ENCODE measurements at regions not wholly inside any gene's neighbourhood (a gene's known extent, or its start where the extent isn't known, plus 50 kb on each side); places are given as distances from the start of the nearest gene placed in this dataset.

DNA sequence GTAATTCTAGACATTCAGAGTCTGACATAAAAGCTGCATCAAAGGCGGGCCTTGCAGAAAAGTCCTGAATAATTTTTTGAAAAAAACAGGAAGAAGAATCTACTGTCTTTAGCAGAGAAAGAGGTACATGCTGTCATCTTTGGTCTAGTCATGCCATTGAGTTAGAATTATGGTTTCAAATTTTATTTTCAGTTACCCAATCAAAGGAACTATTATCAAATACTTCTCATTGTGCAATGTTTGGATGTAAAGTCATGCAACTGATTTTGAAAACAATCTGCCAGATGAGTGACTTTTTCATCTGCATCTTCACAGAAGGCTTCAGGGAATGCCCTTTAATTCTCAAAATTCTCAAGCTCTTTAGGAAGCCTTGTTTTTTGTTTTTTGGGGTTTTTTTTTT, 803.5 kb downstream of the FLRT2 start:
- no peak for TF ChIP-seq CTCF (IDR thresholded peaks at IDR 0.05; ENCODE audit: borderline replicate concordance, extremely low read depth, low read length, poor library complexity, severe bottlenecking)
- no peak for TF ChIP-seq EZH2 (IDR thresholded peaks at IDR 0.05; ENCODE audit: borderline replicate concordance, low read depth, low read length, severe bottlenecking)
